IMR-90 (cell line): ENCODE measurements at regions not wholly inside any gene's neighbourhood (a gene's known extent, or its start where the extent isn't known, plus 50 kb on each side); places are given as distances from the start of the nearest gene placed in this dataset.

Experiments used
- ATAC-seq: fragments of 200-7000 bp; cut with Tn5 transposase; 2 replicates; pipeline ENCODE4 v1.9.1; 2020; ENCODE audit warnings: low read depth, mild to moderate bottlenecking, moderate library complexity
- BruUV-seq: library from RNA; stranded (reverse); fragments of 400-500 nt; replicated peaks from 2 replicates; lab custom pipeline; 2021; lab: Mats Ljungman, UMichigan
- CTCF ChIA-PET: fragments of 300-600 bp; formaldehyde crosslinking; extraction: SDS; loops from one replicate; lab custom pipeline; 2021; ENCODE audit warnings: antibody characterized with exemption; lab: Yijun Ruan, JAX
- POLR2A ChIA-PET: fragments of 300-600 bp; sonication (Branson Sonifier 250); formaldehyde crosslinking; loops from one replicate; lab custom pipeline; 2022; ENCODE audit warnings: antibody characterized with exemption; ENCODE audit not compliant: unreplicated experiment; lab: Charles Lee
- DNase-seq: peaks from one replicate; pipeline ENCODE4 v3.0.0; 2013
- H2AFZ ChIP-seq: replicated peaks from 2 replicates; pipeline ENCODE3; 2013; ENCODE audit warnings: low read length, mild to moderate bottlenecking; ENCODE audit not compliant: poor library complexity
- H2AK5ac ChIP-seq: 2 replicates; pipeline ENCODE4 v1.6.1; 2013; ENCODE audit warnings: low read depth, low read length, inconsistent platforms
- H2AK9ac ChIP-seq: replicated peaks from 2 replicates; pipeline ENCODE3; 2013; ENCODE audit warnings: mild to moderate bottlenecking, low read depth, low read length, moderate library complexity; ENCODE audit not compliant: poor library complexity
- H2BK120ac ChIP-seq: 2 replicates; pipeline ENCODE4 v1.6.1; 2013; ENCODE audit warnings: low read depth, low read length, inconsistent platforms
- H2BK15ac ChIP-seq: 3 replicates; pipeline ENCODE4 v1.6.1; 2013; ENCODE audit warnings: low read depth, low read length, inconsistent platforms
- H2BK20ac ChIP-seq: 2 replicates; pipeline ENCODE4 v1.6.1; 2013; ENCODE audit warnings: low read depth, mild to moderate bottlenecking, inconsistent platforms, low read length, moderate library complexity
- H2BK5ac ChIP-seq: 2 replicates; pipeline ENCODE4 v1.6.1; 2013; ENCODE audit warnings: mild to moderate bottlenecking, low read depth, low read length, inconsistent platforms; ENCODE audit not compliant: poor library complexity, severe bottlenecking
- H3K14ac ChIP-seq: replicated peaks from 2 replicates; pipeline ENCODE4 v1.6.1; 2013; ENCODE audit warnings: low read depth, low read length, inconsistent platforms
- H3K18ac ChIP-seq: 2 replicates; pipeline ENCODE4 v1.6.1; 2013; ENCODE audit warnings: low read depth, low read length, control low read depth
- H3K23ac ChIP-seq: 2 replicates; pipeline ENCODE4 v1.6.1; 2013; ENCODE audit warnings: low read depth, low read length, inconsistent platforms
- H3K27ac ChIP-seq: 2 replicates; pipeline ENCODE4 v1.5.1; 2013; ENCODE audit warnings: mild to moderate bottlenecking, control low read depth, low read length; ENCODE audit not compliant: insufficient read depth
- H3K27me3 ChIP-seq: 2 replicates; pipeline ENCODE4 v1.6.1; 2013; ENCODE audit warnings: low read length; ENCODE audit not compliant: control insufficient read depth, insufficient read depth
- H3K36me3 ChIP-seq: 2 replicates; pipeline ENCODE4 v1.6.1; 2013; ENCODE audit warnings: low read length, mixed read lengths; ENCODE audit not compliant: control insufficient read depth, insufficient read depth
- H3K4ac ChIP-seq: 2 replicates; pipeline ENCODE4 v1.6.1; 2013; ENCODE audit warnings: low read depth, low read length, inconsistent platforms
- H3K4me1 ChIP-seq: 2 replicates; pipeline ENCODE4 v1.6.1; 2013; ENCODE audit warnings: low read length, mixed read lengths; ENCODE audit not compliant: control insufficient read depth, insufficient read depth
- H3K4me2 ChIP-seq: 2 replicates; pipeline ENCODE4 v1.6.1; 2013; ENCODE audit warnings: low read depth, mild to moderate bottlenecking, control low read depth, low read length, moderate library complexity
- H3K4me3 ChIP-seq: 2 replicates; pipeline ENCODE4 v1.5.1; 2013; ENCODE audit warnings: low read depth, mild to moderate bottlenecking, control low read depth, low read length, moderate library complexity; ENCODE audit not compliant: insufficient read depth
- H3K56ac ChIP-seq: 2 replicates; pipeline ENCODE4 v1.6.1; 2013; ENCODE audit warnings: low read length, inconsistent platforms; ENCODE audit not compliant: insufficient read depth; ENCODE audit errors: extremely low read depth
- H3K79me1 ChIP-seq, 2 experiments: 2 replicates each; pipeline ENCODE4 v1.6.1; 2013; ENCODE audit warnings: low read length in 2 of 2, inconsistent platforms in 1 of 2, low read depth in 1 of 2
- H3K9ac ChIP-seq: 2 replicates; pipeline ENCODE4 v1.6.1; 2013; ENCODE audit warnings: low read depth, low read length, control low read depth
- H3K9me1 ChIP-seq: 2 replicates; pipeline ENCODE4 v1.6.1; 2013; ENCODE audit warnings: low read length, inconsistent platforms; ENCODE audit not compliant: insufficient read depth
- H3K9me3 ChIP-seq: 2 replicates; pipeline ENCODE4 v1.6.1; 2013; ENCODE audit warnings: low read length; ENCODE audit not compliant: control insufficient read depth, insufficient read depth
- H4K20me1 ChIP-seq: 2 replicates; pipeline ENCODE4 v1.6.1; 2013; ENCODE audit warnings: low read length, inconsistent platforms; ENCODE audit not compliant: insufficient read depth
- H4K5ac ChIP-seq: 2 replicates; pipeline ENCODE4 v1.6.1; 2013; ENCODE audit warnings: mild to moderate bottlenecking, low read depth, low read length, control low read depth
- H4K8ac ChIP-seq, 2 experiments: 2 replicates each; pipeline ENCODE4 v1.6.1; 2013; ENCODE audit warnings: low read depth in 2 of 2, low read length in 2 of 2, control low read depth in 1 of 2, inconsistent platforms in 1 of 2
- H4K91ac ChIP-seq: 2 replicates; pipeline ENCODE4 v1.6.1; 2013; ENCODE audit warnings: low read depth, low read length, inconsistent platforms; ENCODE audit not compliant: insufficient read depth
- BHLHE40 ChIP-seq: fragments of 150-350 bp; IDR thresholded peaks from 2 replicates; pipeline ENCODE4 v1.6.1; 2016; ENCODE audit warnings: mild to moderate bottlenecking, low read depth, low read length
- CEBPB ChIP-seq: IDR thresholded peaks from 2 replicates; pipeline ENCODE4 v1.6.1; 2012; ENCODE audit warnings: low read depth, low read length, improper control_type of control experiment
- CHD1 ChIP-seq: IDR thresholded peaks from 2 replicates; pipeline ENCODE4 v1.6.1; 2012; ENCODE audit warnings: low read depth, low read length, improper control_type of control experiment
- CTCF ChIP-seq: conservative IDR thresholded peaks from 2 replicates; pipeline ENCODE4 v1.5.1; 2012; ENCODE audit warnings: mild to moderate bottlenecking, low read depth, low read length, improper control_type of control experiment
- FOS ChIP-seq: fragments of 150-350 bp; IDR thresholded peaks from 2 replicates; pipeline ENCODE4 v1.6.1; 2016; ENCODE audit warnings: low read depth, low read length
- MAFK ChIP-seq: IDR thresholded peaks from 2 replicates; pipeline ENCODE4 v1.6.1; 2012; ENCODE audit warnings: low read depth, low read length, improper control_type of control experiment
- MAZ ChIP-seq: IDR thresholded peaks from 2 replicates; pipeline ENCODE4 v1.6.1; 2012; ENCODE audit warnings: low read depth, mild to moderate bottlenecking, low read length, improper control_type of control experiment, moderate library complexity, borderline replicate concordance
- MXI1 ChIP-seq: IDR thresholded peaks from 2 replicates; pipeline ENCODE4 v1.6.1; 2012; ENCODE audit warnings: low read depth, mild to moderate bottlenecking, low read length, moderate library complexity, borderline replicate concordance
- NFE2L2 ChIP-seq: fragments of 150-350 bp; IDR thresholded peaks from 2 replicates; pipeline ENCODE4 v1.6.1; 2016; ENCODE audit warnings: low read depth, mild to moderate bottlenecking, low read length
- POLR2A ChIP-seq: IDR thresholded peaks from 2 replicates; pipeline ENCODE4 v1.6.1; 2012; ENCODE audit warnings: mild to moderate bottlenecking, low read depth, low read length
- RAD21 ChIP-seq: IDR thresholded peaks from 2 replicates; pipeline ENCODE4 v1.6.1; 2012; ENCODE audit warnings: low read length, improper control_type of control experiment
- RFX5 ChIP-seq: IDR thresholded peaks from 2 replicates; pipeline ENCODE4 v1.8.0; 2012; ENCODE audit warnings: low read depth, mild to moderate bottlenecking, low read length, moderate library complexity
- SMC3 ChIP-seq: fragments of 150-350 bp; IDR thresholded peaks from 2 replicates; pipeline ENCODE4 v1.6.1; 2016; ENCODE audit warnings: low read depth, mild to moderate bottlenecking, antibody characterized with exemption, low read length, moderate library complexity
- USF2 ChIP-seq: fragments of 150-350 bp; IDR thresholded peaks from 2 replicates; pipeline ENCODE4 v1.6.1; 2017; ENCODE audit warnings: mild to moderate bottlenecking, antibody characterized with exemption, low read length, low read depth
- dilution Hi-C: fragments of 300-500 bp; cut with HindIII; formaldehyde crosslinking; loops from one replicate; pipeline ENCODE4 v1.14.3; 2018; ENCODE audit warnings: low sequenced_read_pairs; ENCODE audit not compliant: unreplicated experiment
- in situ Hi-C: fragments of 300-500 bp; cut with MboI; formaldehyde crosslinking; loops from 3 replicates; pipeline ENCODE4 v1.14.3; 2019; ENCODE audit warnings: low sequenced_read_pairs, inconsistent platforms, mixed read lengths
- intact Hi-C: fragments of 100-400 bp; cut with micrococcal nuclease; formaldehyde crosslinking; loops from 2 replicates; pipeline ENCODE4 v1.10.0; 2022

- Histone ChIP-seq H2BK20ac (no peak overlapping the region), H3K14ac (no peak overlapping the region), H3K4me2 (no peak overlapping the region), H4K20me1 (no peaks in the 10 kb centered on the region), H4K5ac (no peak overlapping the region), H4K91ac (no peak overlapping the region), H3K56ac (no peak overlapping the region), H2AFZ (no peak overlapping the region), H3K27ac (no peak overlapping the region), H3K27me3 (no peaks in the 10 kb centered on the region), H3K79me1 (no peaks in the 10 kb centered on the region), H4K8ac (no peak overlapping the region), H3K9ac (no peak overlapping the region), H3K9me3 (peaks cover 5% of the 10 kb centered on the region; the same call in 1 of the 2 replicates), H2AK9ac (no peak overlapping the region), H3K4me3 (no peak overlapping the region), H2AK5ac (no peak overlapping the region), H3K23ac (no peak overlapping the region), H2BK5ac (no peak overlapping the region), H2BK15ac (no peak overlapping the region), H3K18ac (no peak overlapping the region), H3K4me1 (no peaks in the 10 kb centered on the region), H3K4ac (no peak overlapping the region), H2BK120ac (no peak overlapping the region), H3K36me3 (no peaks in the 10 kb centered on the region), H3K9me1 (no peaks in the 10 kb centered on the region)
- no peak for DNase-seq
- POLR2A ChIA-PET: no interaction called here
- intact Hi-C loops (no loop called here), dilution Hi-C loops (no loop called here), in situ Hi-C loops (loop anchor here (25.0 kb wide), 1 partner anchor 1075 kb away; no protein-coding TSS in a partner anchor)
- BruUV-seq: no TSS peak
- ATAC-seq: no peak
- TF ChIP-seq CEBPB (no peak), MAFK (no peak), USF2 (no peak), MAZ (no peak), CHD1 (no peak), BHLHE40 (no peak), RAD21 (no peak), CTCF (no peak), MXI1 (no peak), POLR2A (no peak), FOS (no peak), RFX5 (no peak), NFE2L2 (no peak), SMC3 (no peak)
- CTCF ChIA-PET: no interaction called here
These were observed 276.6 kb upstream of the GHITM start for GRCh38 chr10:83862723-83863122.
